ENCODE measurements at regions not wholly inside any gene's neighbourhood (a gene's known extent, or its start where the extent isn't known, plus 50 kb on each side); places are given as distances from the start of the nearest gene placed in this dataset.
A peak's percentile ranks its signal among the peaks of the same experiment; 100 is the strongest.

- no peaks in the 10 kb centered on the region for H3K27me3 ChIP-seq (ENCODE audit: control insufficient read depth, insufficient read depth, low read length)
- DNase-seq (ENCODE audit: low read depth), result peak; percentile 21
- H3K4me3 ChIP-seq (ENCODE audit: low read depth, low read length), result no peak overlapping the region
- FAIRE-seq, result no peak
- no peaks in the 10 kb centered on the region for H3K36me3 ChIP-seq (ENCODE audit: control insufficient read depth, insufficient read depth, low read length)
- peak; percentile 48 for TF ChIP-seq CTCF (IDR thresholded peaks at IDR 0.05; ENCODE audit: insufficient read depth, low read length, severe bottlenecking)
Measured at GRCh38 chr4:12729384-12729783, 754.8 kb downstream of the RAB28 start.

- FAIRE-seq (no peak), DNase-seq (ENCODE audit: low read depth) (peak; percentile 11)
- Histone ChIP-seq H3K36me3 (ENCODE audit: control insufficient read depth, insufficient read depth, low read length) (no peaks in the 10 kb centered on the region), H3K4me3 (ENCODE audit: low read depth, low read length) (no peak overlapping the region), H3K27me3 (ENCODE audit: control insufficient read depth, insufficient read depth, low read length) (no peaks in the 10 kb centered on the region)
- peak; percentile 38 for TF ChIP-seq CTCF (IDR thresholded peaks at IDR 0.05; ENCODE audit: insufficient read depth, low read length, severe bottlenecking)
Measured at GRCh38 chr4:12724510-12724909, 759.6 kb downstream of the RAB28 start.

- no peak for TF ChIP-seq CTCF (IDR thresholded peaks at IDR 0.05; ENCODE audit: insufficient read depth, low read length, severe bottlenecking)
- no peaks in the 10 kb centered on the region for H3K27me3 ChIP-seq (ENCODE audit: control insufficient read depth, insufficient read depth, low read length)
- no peaks in the 10 kb centered on the region for H3K36me3 ChIP-seq (ENCODE audit: control insufficient read depth, insufficient read depth, low read length)
- FAIRE-seq, result no peak
- H3K4me3 ChIP-seq (ENCODE audit: low read depth, low read length), result no peak overlapping the region
- no peak for DNase-seq (ENCODE audit: low read depth)
Measured at GRCh38 chr4:12723849-12724447, 760.2 kb downstream of the RAB28 start.

GRCh38 chr4:12716896-12717295 lies 767.2 kb downstream of the RAB28 start:
- TF ChIP-seq CTCF (IDR thresholded peaks at IDR 0.05; ENCODE audit: insufficient read depth, low read length, severe bottlenecking), result no peak
- Histone ChIP-seq H3K27me3 (ENCODE audit: control insufficient read depth, insufficient read depth, low read length) (no peaks in the 10 kb centered on the region), H3K36me3 (ENCODE audit: control insufficient read depth, insufficient read depth, low read length) (no peaks in the 10 kb centered on the region), H3K4me3 (ENCODE audit: low read depth, low read length) (no peak overlapping the region)
- FAIRE-seq (no peak), DNase-seq (ENCODE audit: low read depth) (no peak)

GRCh38 chr4:12712648-12713339 lies 771.3 kb downstream of the RAB28 start:
- no peak for FAIRE-seq
- no peaks in the 10 kb centered on the region for H3K36me3 ChIP-seq (ENCODE audit: control insufficient read depth, insufficient read depth, low read length)
- H3K4me3 ChIP-seq (ENCODE audit: low read depth, low read length), result no peak overlapping the region
- no peaks in the 10 kb centered on the region for H3K27me3 ChIP-seq (ENCODE audit: control insufficient read depth, insufficient read depth, low read length)
- DNase-seq (ENCODE audit: low read depth), result no peak
- no peak for TF ChIP-seq CTCF (IDR thresholded peaks at IDR 0.05; ENCODE audit: insufficient read depth, low read length, severe bottlenecking)

Data from bronchial epithelial cell (primary cell).